GM19397 (cell line): ENCODE measurements at regions not wholly inside any gene's neighbourhood (a gene's known extent, or its start where the extent isn't known, plus 50 kb on each side); places are given as distances from the start of the nearest gene placed in this dataset.
"Not testable (repeated sequence)": the region's sequence is repeated elsewhere in the genome, so short reads cannot be mapped to it uniquely, and the experiment has no call there.

ENCODE experiments used
- ATAC-seq: cut with Tn5 transposase; IDR thresholded peaks from one replicate; pipeline ENCODE4 v1.9.1; 2021; ENCODE audit warnings: mild to moderate bottlenecking, moderate library complexity; ENCODE audit not compliant: unreplicated experiment

DNA sequence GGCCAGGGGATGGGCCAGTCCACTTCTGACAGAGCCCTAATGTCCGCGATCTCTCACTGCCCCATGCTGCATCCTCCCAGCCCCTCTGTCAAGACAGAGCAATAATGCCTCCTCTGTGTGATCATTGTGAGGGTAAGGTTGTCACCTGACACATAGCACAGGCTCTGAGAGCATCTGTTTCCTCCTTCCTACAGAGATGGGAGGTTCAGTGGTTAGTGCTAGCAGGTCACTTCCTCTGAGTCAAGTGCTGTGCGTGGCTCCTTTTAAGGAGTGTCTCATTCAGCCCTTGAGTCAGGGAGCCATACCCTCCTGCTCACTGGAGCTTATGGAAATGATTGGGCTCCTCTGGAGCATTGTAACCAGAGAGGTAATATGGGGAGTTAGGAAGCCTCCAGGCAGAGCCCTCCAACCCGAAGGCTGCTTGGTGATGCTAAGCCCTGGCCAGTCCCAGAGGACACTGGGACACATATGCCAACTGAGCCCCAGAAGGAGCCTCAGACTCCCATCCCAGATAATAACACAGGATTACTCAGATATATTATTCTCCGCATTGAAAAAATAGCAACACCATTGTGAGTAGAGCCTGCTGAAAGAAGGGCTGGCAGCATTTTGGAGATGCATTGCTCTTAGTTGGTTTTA is 189.0 kb downstream of the GALNT1 start:
- ATAC-seq = no peak

DNA sequence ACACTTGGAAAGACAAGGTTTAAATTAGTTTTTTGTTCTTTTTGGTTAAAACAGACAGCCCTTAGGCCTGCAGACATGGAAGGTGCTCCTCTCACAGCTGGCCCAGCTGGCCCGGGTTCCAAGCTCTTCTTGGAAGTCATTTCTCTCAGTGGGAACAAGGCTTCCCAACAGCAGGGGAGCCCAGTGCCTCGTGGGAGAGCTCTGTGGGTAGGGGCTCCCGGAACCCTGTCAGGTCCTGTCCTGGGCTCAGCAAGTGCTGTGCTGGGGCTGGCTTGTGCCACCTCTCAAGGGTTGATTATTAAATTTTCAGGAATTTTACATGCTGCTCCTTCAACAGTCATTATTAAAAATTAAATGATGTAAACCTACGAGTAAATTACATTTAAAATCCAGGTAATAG is 189.6 kb downstream of the GALNT1 start:
- no peak for ATAC-seq

DNA sequence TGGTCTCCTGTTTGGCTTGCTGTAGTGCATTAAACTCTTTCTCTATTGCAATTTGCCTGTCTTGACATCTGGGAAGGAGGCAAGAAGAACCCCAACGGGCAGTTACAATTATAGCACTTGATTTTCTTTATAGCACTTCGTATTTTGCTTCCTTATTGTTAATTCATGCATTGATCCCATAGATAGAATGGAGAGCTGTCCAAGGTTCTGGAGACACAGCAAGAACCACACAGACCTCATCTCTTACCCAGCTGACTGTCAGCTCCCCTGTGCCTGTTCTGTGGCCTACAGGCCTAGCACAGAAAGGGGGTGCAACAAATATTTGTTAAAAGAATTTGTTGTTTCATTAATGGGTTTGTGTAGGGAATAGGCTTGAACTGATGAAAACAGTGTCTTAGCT is 194.3 kb downstream of the GALNT1 start:
- ATAC-seq = no peak

DNA sequence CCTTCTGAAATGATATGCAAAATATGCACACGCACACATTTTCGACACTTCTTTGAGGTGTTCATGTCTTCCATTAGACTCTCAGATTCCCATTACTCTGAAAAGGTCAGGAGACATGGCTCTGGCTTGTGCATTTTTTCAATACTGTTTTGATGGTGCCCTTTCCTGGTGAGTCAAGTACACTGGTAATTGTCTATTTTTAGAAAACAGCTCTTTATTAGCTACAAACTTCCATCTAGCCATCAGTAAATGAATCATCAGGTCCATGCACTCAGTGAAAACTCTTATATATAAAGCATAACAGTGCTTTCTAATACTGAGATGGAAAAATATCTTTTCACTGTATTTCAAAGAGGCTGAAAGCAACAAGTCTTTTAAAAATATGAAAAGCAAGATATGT is 194.9 kb downstream of the GALNT1 start:
- no peak for ATAC-seq

GRCh38 chr18:35777039-35777438 is 195.4 kb upstream of the RMP24 start:
- no peak for ATAC-seq

GRCh38 chr18:35778850-35779627 is 193.4 kb upstream of the RMP24 start:
- no peak for ATAC-seq

DNA sequence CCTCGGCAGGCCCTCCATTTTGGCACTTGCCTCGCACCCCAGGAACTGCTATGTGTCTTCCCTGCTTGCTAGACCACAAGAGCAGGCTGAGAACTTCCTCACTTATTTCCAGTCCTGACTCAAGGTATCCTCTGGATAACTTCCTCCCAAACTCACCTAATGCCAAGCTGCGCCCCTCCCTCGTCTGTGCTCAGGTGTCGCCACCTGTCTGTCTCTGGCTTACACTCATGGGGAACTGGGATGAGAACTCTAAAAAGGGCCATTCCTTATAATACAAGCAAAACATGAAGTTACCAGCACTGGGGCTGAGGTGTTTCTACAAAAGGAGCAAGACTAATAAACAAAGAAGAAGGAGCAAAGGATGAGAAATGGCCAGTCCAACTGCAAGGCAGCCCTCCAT is 191.5 kb upstream of the RMP24 start:
- ATAC-seq = no peak

- ATAC-seq = no peak
Measured at GRCh38 chr18:35782926-35783325, 189.6 kb upstream of the RMP24 start.

DNA sequence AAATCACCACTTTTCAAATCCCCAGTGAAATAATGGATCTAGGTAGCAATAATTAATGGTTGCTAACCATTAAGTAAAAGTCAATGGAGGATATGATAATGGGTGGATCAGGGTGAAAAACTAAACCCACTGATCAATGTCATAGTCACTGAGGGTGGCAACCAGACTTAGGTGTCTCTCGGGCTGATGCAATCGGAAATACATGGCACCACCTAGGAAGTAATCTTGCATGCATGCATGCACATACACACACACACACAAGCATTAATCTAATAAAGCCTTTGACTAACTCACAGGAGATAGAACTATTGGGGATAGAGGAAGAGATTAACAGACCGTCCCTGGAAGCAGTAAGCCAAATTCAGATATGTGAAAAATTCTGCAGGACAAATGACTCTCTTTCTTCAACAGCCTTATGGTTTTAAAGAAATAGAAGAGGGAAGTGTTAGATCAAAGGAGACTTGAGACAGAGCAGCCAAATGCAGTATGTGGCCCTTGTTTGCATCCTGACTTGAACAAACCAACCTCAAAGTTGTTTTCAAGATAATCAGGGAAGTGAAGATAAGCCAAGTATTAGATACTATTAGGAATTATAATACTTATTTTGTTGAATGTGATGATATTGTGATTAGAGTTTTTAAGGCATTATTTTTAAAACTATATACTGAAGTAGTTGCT is 186.0 kb upstream of the RMP24 start:
- ATAC-seq = no peak

GRCh38 chr18:35789543-35789942 is 182.9 kb upstream of the RMP24 start:
- ATAC-seq = no peak

GRCh38 chr18:35797948-35798347 is 174.5 kb upstream of the RMP24 start:
- ATAC-seq = no peak

GRCh38 chr18:35803551-35803950 is 168.9 kb upstream of the RMP24 start:
- ATAC-seq = no peak

- no peak for ATAC-seq
Measured at GRCh38 chr18:35804377-35804776, 168.1 kb upstream of the RMP24 start.

- no peak for ATAC-seq
Measured at GRCh38 chr18:35807811-35808335, 164.6 kb upstream of the RMP24 start.

GRCh38 chr18:35808796-35809195 is 163.7 kb upstream of the RMP24 start:
- no peak for ATAC-seq

- no peak for ATAC-seq
Measured at GRCh38 chr18:35810520-35810919, 162.0 kb upstream of the RMP24 start.

- ATAC-seq = no peak
Measured at GRCh38 chr18:35811896-35812295, 160.6 kb upstream of the RMP24 start.

DNA sequence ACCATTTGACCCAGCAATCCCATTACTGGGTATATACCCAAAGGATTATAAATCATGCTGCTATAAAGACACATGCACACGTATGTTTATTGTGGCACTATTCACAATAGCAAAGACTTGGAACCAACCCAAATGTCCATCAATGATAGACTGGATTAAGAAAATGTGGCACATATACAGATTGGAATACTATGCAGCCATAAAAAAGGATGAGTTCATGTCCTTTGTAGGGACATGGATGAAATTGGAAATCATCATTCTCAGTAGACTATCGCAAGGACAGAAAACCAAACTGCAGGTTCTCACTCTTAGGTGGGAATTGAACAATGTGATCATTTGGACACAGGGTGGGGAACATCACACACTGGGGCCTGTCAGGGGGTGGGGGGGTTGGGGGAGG is 157.5 kb upstream of the RMP24 start:
- not testable (repeated sequence) for ATAC-seq

- no peak for ATAC-seq
Measured at GRCh38 chr18:35816003-35816402, 156.5 kb upstream of the RMP24 start.

DNA sequence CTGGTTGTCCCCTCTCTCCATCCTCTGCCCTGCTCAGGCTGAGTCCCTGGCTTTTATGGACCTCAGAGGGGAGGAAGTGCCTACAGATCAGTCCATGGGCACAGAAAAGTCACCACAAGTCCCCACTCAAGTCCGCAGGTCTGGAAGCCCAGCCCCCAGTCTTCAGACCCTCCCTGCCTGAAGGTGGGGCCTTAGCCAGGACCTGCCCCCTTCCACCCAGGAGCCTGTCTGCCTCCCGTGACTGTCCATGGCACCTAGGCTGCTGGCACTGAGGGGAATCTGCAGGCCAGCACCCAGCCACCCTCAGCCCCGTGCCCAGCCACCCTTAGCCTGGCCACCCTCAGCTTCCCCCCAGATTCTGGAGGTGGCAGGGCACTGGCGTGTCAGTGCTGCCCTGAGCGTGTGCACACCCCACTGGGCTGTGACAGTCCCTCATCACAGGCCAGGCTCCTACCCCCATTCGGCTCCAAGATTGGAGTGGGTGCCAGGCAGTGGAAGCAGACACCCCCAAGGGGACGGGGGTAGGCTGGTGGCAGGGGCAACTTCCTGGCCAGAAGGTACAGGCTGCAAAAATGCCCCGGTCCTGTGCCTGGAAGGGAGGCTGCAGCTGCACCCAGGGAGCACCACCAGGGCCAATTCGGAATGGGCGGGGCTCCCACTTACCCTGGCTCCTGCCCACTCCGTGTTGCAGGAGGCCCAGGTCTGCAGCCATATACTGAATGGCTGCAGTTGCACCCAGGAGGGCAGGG is 154.7 kb upstream of the RMP24 start:
- no peak for ATAC-seq

DNA sequence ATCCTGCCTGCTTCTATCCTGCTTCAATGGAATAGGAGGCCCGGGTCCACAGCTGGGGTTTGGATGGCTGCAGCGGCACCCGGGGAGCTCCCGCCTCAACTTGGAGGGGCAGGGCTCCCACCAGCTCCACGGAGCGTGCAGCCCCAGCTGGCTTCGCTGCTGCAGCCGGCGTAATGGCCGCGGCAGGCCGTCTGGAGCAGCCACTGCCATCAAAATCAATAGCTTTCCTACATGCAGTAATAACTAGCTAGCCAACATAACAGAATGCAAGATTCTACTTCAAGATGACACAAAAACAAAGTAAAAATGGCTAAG is 154.2 kb upstream of the RMP24 start:
- ATAC-seq = no peak
